Transverse colon (tissue), 3 donors: ENCODE measurements at regions not wholly inside any gene's neighbourhood (a gene's known extent, or its start where the extent isn't known, plus 50 kb on each side); places are given as distances from the start of the nearest gene placed in this dataset.

ENCODE experiments used
- POLR2A ChIP-seq: fragments of 450-650 bp; IDR thresholded peaks from one replicate; pipeline ENCODE4 v1.6.1; 2016; ENCODE audit warnings: antibody characterized with exemption, mild to moderate bottlenecking, moderate library complexity
- TF ChIP-seq, protein P1 (sequence below), 5 experiments: fragments of 200-600 bp in 3 of 5; fragments of 450-650 bp in 2 of 5; sonication (generic) in 3 of 5; IDR thresholded peaks; 1 replicate in 2 of 5; 2 replicates in 3 of 5; pipeline ENCODE4 v1.5.1; 2016 to 2017; ENCODE audit warnings: antibody characterized with exemption in 5 of 5, inconsistent platforms in 3 of 5, mild to moderate bottlenecking in 2 of 5, moderate library complexity in 1 of 5

DNA sequence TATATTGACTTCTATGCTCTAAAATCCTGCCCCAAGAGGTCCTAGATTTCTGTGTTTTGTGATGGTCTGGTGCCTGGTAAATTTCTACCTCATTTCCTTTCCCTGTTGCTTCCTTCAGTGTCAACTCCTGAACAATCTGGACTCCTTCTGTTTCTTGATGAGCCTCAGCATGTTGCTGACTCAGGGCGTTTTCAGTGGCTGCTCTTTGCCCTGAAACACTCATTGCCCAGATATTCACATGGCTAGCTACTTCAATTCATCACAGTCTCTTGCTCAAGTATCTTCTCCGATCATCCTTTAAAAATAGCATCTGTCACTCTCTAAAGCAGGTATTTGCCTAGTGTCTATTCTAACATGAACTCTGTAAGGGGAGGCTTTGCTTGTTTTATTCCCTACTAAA, 526.3 kb upstream of the RAG2 start:
- TF ChIP-seq, protein P1, sequence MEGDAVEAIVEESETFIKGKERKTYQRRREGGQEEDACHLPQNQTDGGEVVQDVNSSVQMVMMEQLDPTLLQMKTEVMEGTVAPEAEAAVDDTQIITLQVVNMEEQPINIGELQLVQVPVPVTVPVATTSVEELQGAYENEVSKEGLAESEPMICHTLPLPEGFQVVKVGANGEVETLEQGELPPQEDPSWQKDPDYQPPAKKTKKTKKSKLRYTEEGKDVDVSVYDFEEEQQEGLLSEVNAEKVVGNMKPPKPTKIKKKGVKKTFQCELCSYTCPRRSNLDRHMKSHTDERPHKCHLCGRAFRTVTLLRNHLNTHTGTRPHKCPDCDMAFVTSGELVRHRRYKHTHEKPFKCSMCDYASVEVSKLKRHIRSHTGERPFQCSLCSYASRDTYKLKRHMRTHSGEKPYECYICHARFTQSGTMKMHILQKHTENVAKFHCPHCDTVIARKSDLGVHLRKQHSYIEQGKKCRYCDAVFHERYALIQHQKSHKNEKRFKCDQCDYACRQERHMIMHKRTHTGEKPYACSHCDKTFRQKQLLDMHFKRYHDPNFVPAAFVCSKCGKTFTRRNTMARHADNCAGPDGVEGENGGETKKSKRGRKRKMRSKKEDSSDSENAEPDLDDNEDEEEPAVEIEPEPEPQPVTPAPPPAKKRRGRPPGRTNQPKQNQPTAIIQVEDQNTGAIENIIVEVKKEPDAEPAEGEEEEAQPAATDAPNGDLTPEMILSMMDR (IDR thresholded peaks at IDR 0.05) = no peak
- no peak for TF ChIP-seq POLR2A
